ENCODE measurements at regions not wholly inside any gene's neighbourhood (a gene's known extent, or its start where the extent isn't known, plus 50 kb on each side); places are given as distances from the start of the nearest gene placed in this dataset.

GRCh38 chr15:36335659-36336058, 243.8 kb upstream of the CDIN1 start:
- DNase-seq (ENCODE audit: low spot score) = no peak

DNA sequence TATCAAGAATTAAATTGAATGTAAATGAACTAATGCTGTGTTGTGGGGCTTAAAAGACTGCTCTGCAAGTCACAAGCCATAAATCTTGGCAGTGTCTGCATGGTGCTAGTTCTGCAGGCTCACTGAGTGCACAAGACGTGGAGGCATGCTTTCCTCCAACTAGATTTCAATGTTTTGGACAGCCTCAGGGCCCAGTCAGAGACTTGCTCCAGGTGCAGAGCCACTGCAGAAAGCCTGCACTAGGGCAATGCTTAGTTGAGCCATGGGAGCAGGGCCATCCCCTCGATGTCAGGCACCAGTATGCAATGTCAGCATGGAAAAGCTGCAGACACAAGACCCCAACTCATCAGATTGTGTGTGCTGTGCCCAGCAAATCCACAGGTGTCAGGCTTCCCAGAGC, 234.5 kb upstream of the CDIN1 start:
- no peak for DNase-seq (ENCODE audit: low spot score)

DNA sequence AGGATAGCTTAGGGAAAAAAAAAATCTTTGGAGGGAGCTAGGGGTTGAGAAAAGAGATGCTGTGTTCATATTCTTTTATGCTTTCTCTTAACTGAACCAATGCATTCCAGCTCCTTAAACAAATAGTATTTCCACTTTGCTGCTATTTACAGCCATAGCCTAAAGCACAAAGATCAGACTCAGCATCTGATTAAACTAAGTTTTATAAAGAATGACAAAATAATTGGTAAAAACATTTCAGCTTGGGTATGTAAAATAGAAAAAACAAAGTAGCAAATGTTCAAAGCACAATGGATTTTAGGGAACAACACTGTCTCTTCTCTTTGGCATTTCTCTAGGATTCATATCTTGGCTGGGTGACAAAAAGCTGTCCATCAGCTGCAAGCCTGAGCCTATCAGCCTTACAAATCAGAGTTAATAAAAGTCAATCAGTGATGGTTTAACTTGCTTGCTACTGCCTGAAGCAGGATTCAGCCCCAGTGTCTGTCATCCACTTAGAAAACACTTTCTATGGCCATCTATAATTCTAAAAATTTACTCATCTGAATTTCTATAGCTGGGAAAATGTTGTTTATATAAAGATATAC, 232.1 kb upstream of the CDIN1 start:
- peak; percentile 57 for DNase-seq (ENCODE audit: low spot score)

GRCh38 chr15:36356466-36356865, 223.0 kb upstream of the CDIN1 start:
- DNase-seq (ENCODE audit: low spot score) = no peak

- no peak for DNase-seq (ENCODE audit: low spot score)
These were observed 222.3 kb upstream of the CDIN1 start for GRCh38 chr15:36356978-36357601.

GRCh38 chr15:36358094-36358493, 221.3 kb upstream of the CDIN1 start:
- no peak for DNase-seq (ENCODE audit: low spot score)

- DNase-seq (ENCODE audit: low spot score) = no peak
These were observed 220.9 kb upstream of the CDIN1 start for GRCh38 chr15:36358523-36358922.

GRCh38 chr15:36359286-36359685, 220.1 kb upstream of the CDIN1 start:
- DNase-seq (ENCODE audit: low spot score) = no peak

DNA sequence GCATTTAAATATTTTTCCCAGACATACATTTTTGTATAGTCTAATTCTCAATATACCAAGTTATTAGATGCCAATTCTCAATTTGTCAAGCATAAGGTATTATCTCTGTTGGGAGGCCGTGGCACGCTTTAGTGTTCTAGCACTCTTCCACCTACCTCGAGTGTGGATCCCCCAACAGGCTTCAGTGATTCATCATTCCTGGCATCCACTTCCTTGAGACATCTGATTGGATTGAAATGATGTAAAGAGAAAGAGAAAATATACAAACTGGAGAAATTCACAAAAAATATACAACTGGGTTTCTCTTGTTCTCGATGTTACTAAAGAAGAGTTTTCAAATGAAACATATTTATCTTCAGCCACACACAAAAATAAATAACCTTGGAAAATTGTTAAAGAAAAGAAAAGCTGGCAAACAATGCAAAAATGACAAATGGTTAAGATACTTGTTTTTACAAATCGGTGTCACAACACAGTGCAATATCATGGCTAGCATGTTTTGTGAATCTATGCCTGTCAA, 218.0 kb upstream of the CDIN1 start:
- no peak for DNase-seq (ENCODE audit: low spot score)

GRCh38 chr15:36362509-36362915, 216.9 kb upstream of the CDIN1 start:
- DNase-seq (ENCODE audit: low spot score) = no peak

DNA sequence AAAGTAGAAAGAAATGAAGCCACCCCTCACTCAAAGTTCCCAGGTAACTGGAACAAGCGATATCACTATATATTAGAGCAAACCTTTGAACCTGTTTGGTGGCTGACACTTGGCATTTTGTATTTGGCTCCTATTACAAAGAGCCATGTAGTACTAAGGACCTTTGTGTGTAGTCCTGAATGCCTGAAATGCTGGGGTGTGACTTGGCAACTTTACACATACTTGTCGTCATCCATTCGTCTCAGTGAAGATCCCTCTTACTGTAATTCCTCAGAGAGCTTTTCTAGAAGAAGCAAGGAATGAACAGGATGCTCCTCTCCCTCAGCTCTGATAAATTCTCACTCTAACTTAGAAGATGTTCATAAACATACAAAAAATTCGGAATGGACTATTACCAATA, 216.1 kb upstream of the CDIN1 start:
- no peak for DNase-seq (ENCODE audit: low spot score)

DNA sequence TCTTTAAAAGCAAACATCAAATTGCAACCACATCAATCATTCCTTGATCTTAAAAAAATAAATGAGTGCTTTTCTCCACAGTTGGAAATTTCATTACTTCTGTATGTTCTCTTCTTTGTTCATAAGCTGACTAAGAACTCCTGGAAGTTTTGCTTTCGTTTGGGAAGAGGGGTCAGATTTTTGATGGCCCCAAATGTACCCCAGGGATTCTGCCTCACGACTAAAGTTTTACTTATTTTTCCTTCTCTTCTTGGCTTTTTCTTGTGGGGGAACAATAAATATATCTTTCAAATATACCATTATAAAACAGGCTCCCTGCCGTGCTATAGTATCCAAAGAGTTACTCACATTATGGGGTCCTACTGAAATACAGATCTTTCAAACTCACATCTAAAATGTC, 215.0 kb upstream of the CDIN1 start:
- no peak for DNase-seq (ENCODE audit: low spot score)

GRCh38 chr15:36365963-36366362, 213.5 kb upstream of the CDIN1 start:
- DNase-seq (ENCODE audit: low spot score) = no peak

DNA sequence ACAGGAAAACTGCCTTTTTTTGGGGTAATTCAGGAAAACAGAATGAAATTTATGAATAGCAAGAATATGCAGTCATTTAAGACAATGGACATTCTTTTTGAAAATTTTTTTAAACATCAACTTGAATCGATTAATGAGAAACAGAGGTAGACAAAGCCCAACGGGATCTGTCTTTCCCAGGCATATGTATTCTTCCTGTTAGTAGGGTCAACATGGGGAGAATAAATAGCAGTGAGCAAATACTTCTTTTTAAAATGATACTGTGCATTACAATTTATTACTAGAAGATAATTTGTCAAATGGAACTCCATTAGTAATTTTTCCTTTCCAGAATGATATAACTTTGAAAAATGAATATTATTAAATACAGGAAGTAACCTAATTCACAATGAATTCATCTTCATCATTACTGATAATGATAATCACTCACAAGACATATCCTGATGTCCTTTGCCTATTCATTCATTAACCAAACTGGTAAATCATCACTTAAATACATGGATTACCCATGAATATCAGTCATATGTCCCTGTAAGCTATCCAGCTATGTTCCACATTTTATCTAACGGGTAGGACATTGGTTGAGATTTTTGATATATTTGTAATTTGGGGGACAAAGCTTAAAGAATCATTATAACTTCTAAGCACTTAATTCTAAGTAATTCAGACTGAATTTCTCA, 209.2 kb upstream of the CDIN1 start:
- DNase-seq (ENCODE audit: low spot score) = peak; percentile 39

- DNase-seq (ENCODE audit: low spot score) = peak; percentile 49
These were observed 208.7 kb upstream of the CDIN1 start for GRCh38 chr15:36370731-36371112.

- DNase-seq (ENCODE audit: low spot score) = peak; percentile 25
These were observed 207.9 kb upstream of the CDIN1 start for GRCh38 chr15:36371509-36371908.

- DNase-seq (ENCODE audit: low spot score) = no peak
These were observed 206.5 kb upstream of the CDIN1 start for GRCh38 chr15:36372968-36373367.

- DNase-seq (ENCODE audit: low spot score) = peak; percentile 57
These were observed 205.9 kb upstream of the CDIN1 start for GRCh38 chr15:36373550-36373949.

DNA sequence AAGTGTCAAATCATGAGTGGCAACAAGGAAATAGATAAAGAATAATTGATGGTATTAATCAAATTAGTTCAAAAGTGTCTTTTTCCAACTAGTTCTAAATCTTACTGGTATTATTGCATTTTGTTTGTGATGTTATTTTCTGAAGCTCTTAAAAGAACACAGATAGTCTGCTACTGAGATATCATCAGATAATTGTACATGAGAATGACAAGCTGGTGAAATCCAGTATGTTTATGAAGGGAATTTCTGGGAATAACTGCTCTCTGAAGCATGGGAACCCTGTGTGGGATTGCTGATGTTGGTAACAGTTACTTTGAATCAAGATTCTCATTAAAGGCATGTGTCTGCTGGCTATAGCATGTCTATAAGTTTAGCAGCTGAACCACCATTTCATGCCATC, 190.3 kb upstream of the CDIN1 start:
- no peak for DNase-seq (ENCODE audit: low spot score)

DNA sequence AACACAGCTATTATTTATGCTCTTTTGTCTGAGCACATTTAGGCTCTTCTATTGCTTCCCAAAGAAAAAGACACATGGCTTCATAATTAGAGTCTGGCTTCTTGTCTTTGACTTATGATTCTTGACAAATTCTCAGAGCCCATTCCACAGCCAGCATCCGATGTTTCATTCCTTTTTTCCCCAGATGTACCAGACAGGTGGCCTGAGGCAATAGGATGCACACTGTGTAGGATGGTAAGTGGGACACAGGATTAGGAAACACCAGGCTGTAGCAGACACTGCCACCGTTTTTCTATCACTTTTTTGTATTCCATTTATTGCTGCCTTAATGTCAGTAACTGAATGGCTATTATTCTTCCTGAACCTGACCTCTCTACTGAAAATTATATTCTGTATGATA, 188.9 kb upstream of the CDIN1 start:
- DNase-seq (ENCODE audit: low spot score) = no peak

DNA sequence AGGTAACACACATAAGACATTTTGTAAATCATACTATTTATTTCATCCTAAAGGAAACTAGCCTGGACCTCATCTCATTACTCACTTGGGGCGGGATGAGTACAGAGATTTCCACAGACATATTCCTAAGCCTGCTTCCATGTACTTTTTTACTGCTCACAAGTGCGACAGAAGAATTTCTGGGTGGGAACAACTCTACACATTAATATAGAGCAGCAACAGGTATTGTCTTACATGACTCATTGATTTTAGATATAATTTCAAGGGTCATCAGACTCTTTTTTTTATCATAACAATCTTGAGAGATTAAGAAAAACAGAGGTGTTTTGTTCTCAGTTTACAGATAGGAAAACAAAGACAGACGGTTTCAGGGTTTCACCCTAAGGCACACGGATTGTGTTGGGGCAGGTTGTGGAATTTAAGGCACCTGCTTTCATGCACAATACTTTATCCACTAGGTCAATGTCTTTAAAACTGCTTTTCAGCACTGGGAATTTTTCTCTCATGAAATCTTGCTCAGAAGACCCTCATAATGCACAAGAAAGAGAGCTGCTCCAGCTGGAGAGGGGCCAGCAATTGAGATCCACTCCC, 186.7 kb upstream of the CDIN1 start:
- peak; percentile 61 for DNase-seq (ENCODE audit: low spot score)

- DNase-seq (ENCODE audit: low spot score) = no peak
These were observed 181.2 kb upstream of the CDIN1 start for GRCh38 chr15:36398212-36398611.

- no peak for DNase-seq (ENCODE audit: low spot score)
These were observed 180.2 kb upstream of the CDIN1 start for GRCh38 chr15:36399276-36399675.
